PC-9 (cell line): ENCODE measurements at regions not wholly inside any gene's neighbourhood (a gene's known extent, or its start where the extent isn't known, plus 50 kb on each side); places are given as distances from the start of the nearest gene placed in this dataset.

ENCODE experiments used
- BruUV-seq: library from RNA; stranded (reverse); fragments of 400-500 nt; replicated peaks from 2 replicates; lab custom pipeline; 2021; lab: Mats Ljungman, UMichigan
- CTCF ChIA-PET: fragments of 300-600 bp; sonication (Branson Sonifier 250); formaldehyde crosslinking; loops from one replicate; lab custom pipeline; 2022; ENCODE audit warnings: antibody characterized with exemption; lab: Charles Lee
- POLR2A ChIA-PET: fragments of 300-600 bp; sonication (Branson Sonifier 250); formaldehyde crosslinking; loops from one replicate; lab custom pipeline; 2022; ENCODE audit warnings: antibody characterized with exemption; ENCODE audit not compliant: unreplicated experiment; lab: Charles Lee
- DNase-seq, 2 experiments: peaks; one replicate each; pipeline versions ENCODE4 v3.0.0 to v3.0.0-alpha.2; 2015 to 2022; ENCODE audit warnings: mixed read lengths in 1 of 2
- H2AFZ ChIP-seq: fragments of 200-600 bp; sonication (generic); 2 replicates; pipeline ENCODE4 v1.8.1; 2017; ENCODE audit warnings: antibody characterized with exemption
- H3F3A ChIP-seq: fragments of 200-600 bp; sonication (generic); 2 replicates; pipeline ENCODE4 v1.8.1; 2017; ENCODE audit warnings: antibody characterized with exemption, mild to moderate bottlenecking, low read depth; ENCODE audit not compliant: insufficient read depth
- H3K27ac ChIP-seq: fragments of 200-600 bp; sonication (generic); 2 replicates; pipeline ENCODE4 v1.6.1; 2016; ENCODE audit warnings: mixed run types
- H3K27me3 ChIP-seq: fragments of 200-600 bp; sonication (generic); 2 replicates; pipeline ENCODE4 v1.6.1; 2016; ENCODE audit warnings: low read depth, mixed run types; ENCODE audit not compliant: insufficient read depth
- H3K36me3 ChIP-seq: fragments of 200-600 bp; sonication (generic); 2 replicates; pipeline ENCODE4 v1.6.1; 2016; ENCODE audit warnings: low read depth, mixed run types
- H3K4me1 ChIP-seq: fragments of 200-600 bp; sonication (generic); replicated peaks from 2 replicates; pipeline ENCODE4 v1.6.1; 2016; ENCODE audit warnings: mixed run types; ENCODE audit not compliant: insufficient read depth
- H3K4me2 ChIP-seq: fragments of 200-600 bp; sonication (generic); 2 replicates; pipeline ENCODE4 v1.6.1; 2017; ENCODE audit warnings: mixed run types
- H3K4me3 ChIP-seq: fragments of 200-600 bp; sonication (generic); 2 replicates; pipeline ENCODE4 v1.6.1; 2016; ENCODE audit warnings: mixed run types
- H3K79me2 ChIP-seq: fragments of 200-600 bp; sonication (generic); 2 replicates; pipeline ENCODE4 v1.6.1; 2017; ENCODE audit warnings: low read depth, mixed run types
- H3K9me2 ChIP-seq: fragments of 200-600 bp; sonication (generic); 2 replicates; pipeline ENCODE4 v1.8.1; 2017; ENCODE audit warnings: mild to moderate bottlenecking; ENCODE audit not compliant: insufficient read depth
- H3K9me3 ChIP-seq: fragments of 200-600 bp; sonication (generic); 2 replicates; pipeline ENCODE4 v1.8.1; 2016; ENCODE audit warnings: low read depth; ENCODE audit not compliant: insufficient read depth
- H4K20me1 ChIP-seq: fragments of 200-600 bp; sonication (generic); 2 replicates; pipeline ENCODE4 v1.8.1; 2017; ENCODE audit not compliant: insufficient read depth
- EZH2 ChIP-seq: fragments of 200-600 bp; sonication (generic); IDR thresholded peaks from 2 replicates; pipeline ENCODE4 v1.8.0; 2017; ENCODE audit warnings: antibody characterized with exemption, low read depth
- intact Hi-C: fragments of 100-400 bp; cut with micrococcal nuclease; formaldehyde crosslinking; loops from one replicate; pipeline ENCODE4 v1.10.0; 2022; ENCODE audit not compliant: unreplicated experiment
- TF ChIP-seq, protein P1 (sequence below): fragments of 200-600 bp; sonication (generic); conservative IDR thresholded peaks from 2 replicates; pipeline ENCODE4 v1.6.1; 2017; ENCODE audit warnings: mixed run types, antibody characterized with exemption, mild to moderate bottlenecking, moderate library complexity

DNA sequence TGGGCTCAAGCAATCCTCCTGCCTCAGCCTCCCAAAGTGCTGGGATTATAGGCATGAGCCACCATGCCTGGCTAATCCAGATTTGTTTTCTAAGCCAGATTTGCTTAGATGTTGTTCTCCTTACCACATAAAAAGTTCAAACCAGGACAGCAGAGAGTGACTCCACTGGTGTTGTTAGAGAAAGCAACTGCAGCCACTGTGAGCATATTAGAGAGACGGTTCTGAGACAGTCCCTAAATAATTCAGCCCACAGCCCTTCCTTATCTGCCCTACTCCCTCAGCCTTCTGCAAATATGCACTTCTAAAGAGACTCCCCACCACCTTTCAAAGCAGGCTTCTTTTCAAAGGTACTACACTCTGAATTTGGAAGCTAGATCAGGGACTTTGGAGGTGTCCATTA, 96.1 kb downstream of the DRD1 start:
- H3K27ac ChIP-seq: no peak overlapping the region
- no peaks in the 10 kb centered on the region for H3K9me2 ChIP-seq
- no peak for TF ChIP-seq EZH2
- TF ChIP-seq, protein P1, sequence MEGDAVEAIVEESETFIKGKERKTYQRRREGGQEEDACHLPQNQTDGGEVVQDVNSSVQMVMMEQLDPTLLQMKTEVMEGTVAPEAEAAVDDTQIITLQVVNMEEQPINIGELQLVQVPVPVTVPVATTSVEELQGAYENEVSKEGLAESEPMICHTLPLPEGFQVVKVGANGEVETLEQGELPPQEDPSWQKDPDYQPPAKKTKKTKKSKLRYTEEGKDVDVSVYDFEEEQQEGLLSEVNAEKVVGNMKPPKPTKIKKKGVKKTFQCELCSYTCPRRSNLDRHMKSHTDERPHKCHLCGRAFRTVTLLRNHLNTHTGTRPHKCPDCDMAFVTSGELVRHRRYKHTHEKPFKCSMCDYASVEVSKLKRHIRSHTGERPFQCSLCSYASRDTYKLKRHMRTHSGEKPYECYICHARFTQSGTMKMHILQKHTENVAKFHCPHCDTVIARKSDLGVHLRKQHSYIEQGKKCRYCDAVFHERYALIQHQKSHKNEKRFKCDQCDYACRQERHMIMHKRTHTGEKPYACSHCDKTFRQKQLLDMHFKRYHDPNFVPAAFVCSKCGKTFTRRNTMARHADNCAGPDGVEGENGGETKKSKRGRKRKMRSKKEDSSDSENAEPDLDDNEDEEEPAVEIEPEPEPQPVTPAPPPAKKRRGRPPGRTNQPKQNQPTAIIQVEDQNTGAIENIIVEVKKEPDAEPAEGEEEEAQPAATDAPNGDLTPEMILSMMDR: no peak
- no peaks in the 10 kb centered on the region for H3K79me2 ChIP-seq
- H3K4me1 ChIP-seq: no peaks in the 10 kb centered on the region
- H3K9me3 ChIP-seq: no peaks in the 10 kb centered on the region
- BruUV-seq: no TSS peak
- no peaks in the 10 kb centered on the region for H3K36me3 ChIP-seq
- H3K27me3 ChIP-seq: peaks cover 13% of the 10 kb centered on the region; the same call in 1 of the 2 replicates
- DNase-seq: no peak
- POLR2A ChIA-PET: no interaction called here
- no peaks in the 10 kb centered on the region; the same call in 1 of the 2 replicates for H4K20me1 ChIP-seq
- intact Hi-C loops: no loop called here
- H2AFZ ChIP-seq: no peak overlapping the region
- no peaks in the 10 kb centered on the region for H3F3A ChIP-seq
- peak overlapping the region; percentile 22 for H3K4me2 ChIP-seq
- H3K4me3 ChIP-seq: no peak overlapping the region
- CTCF ChIA-PET: no interaction called here

DNA sequence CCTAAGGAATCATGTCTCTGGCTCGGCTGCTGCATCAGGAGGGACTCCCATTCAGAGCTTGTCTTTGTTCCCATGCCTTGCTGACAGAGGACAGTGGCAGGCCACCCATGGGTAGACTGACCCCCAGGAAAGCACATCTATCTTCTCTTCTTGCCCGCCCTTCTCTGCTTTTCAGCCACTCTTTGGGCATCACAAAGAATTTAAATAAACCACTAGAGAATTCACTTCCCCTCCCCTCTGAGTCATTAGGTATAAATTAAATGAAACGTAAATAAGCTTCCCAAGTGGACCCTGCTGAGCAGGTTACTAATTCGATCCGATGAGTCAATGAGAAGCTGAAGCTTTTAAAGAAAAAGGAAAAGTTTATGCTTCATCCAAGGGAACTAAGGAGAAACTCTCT, 97.0 kb downstream of the DRD1 start:
- H4K20me1 ChIP-seq: no peaks in the 10 kb centered on the region; the same call in 1 of the 2 replicates
- peak in 1 of 2 experiments; percentile 47 for DNase-seq
- no peak overlapping the region for H2AFZ ChIP-seq
- H3K4me3 ChIP-seq: no peak overlapping the region; the same call in 1 of the 2 replicates
- no peaks in the 10 kb centered on the region for H3K36me3 ChIP-seq
- H3K27me3 ChIP-seq: peaks cover 11% of the 10 kb centered on the region; the same call in 1 of the 2 replicates
- TF ChIP-seq, protein P1: no peak
- TF ChIP-seq EZH2: no peak
- H3K4me1 ChIP-seq: no peaks in the 10 kb centered on the region
- no peaks in the 10 kb centered on the region for H3K79me2 ChIP-seq
- no peaks in the 10 kb centered on the region for H3K9me3 ChIP-seq
- ChIA-PET POLR2A (no interaction called here), CTCF (no interaction called here)
- H3K4me2 ChIP-seq: 0 out of 2 replicates have a peak overlapping the region, but pooled peaks have one; percentile 36
- intact Hi-C loops: no loop called here
- no peaks in the 10 kb centered on the region for H3F3A ChIP-seq
- H3K27ac ChIP-seq: no peak overlapping the region
- BruUV-seq: no TSS peak
- no peaks in the 10 kb centered on the region for H3K9me2 ChIP-seq

DNA sequence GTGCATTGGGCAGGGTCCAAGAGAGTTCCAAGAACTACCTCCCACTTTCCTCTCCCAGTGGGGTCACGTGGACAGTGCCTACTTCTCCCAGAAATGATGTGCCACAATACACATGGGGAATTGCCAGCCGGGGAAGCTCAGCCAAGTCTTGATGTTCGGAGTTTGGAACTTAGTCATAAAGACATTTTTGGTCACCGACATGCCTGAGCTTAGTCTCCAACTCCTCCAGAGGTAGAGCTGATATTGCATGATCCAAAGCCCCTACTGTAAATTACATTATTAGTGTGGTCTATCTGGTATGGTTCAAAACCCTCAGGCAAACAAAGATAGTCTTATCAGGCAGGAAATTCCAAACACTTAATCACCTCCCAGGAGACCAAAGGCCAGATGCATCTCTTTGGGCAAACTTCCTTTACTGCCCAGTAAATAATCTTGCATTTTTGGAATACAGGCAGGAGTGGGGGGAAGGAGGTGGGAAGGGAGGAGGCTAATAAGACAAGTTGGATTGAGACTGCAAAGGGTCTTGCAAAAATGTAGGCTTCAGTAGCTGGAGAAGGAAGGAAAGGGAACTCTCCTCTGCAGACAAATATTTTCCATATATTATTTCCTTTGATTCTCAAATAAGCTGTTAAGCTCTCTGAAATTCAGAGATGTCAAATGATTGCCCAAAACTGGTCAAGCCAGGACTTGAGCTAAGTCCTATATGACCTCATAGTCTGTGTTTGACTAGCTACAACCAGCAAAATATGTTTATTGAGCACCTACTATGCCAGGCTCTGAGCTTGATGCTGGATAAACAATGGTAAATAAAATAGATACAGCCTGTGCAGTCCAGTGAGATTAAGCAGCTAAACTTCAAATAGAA, 99.4 kb downstream of the DRD1 start:
- Histone ChIP-seq H3K9me2 (no peaks in the 10 kb centered on the region), H3K4me3 (no peak overlapping the region), H3K27ac (no peak overlapping the region), H4K20me1 (no peaks in the 10 kb centered on the region), H3K4me1 (no peaks in the 10 kb centered on the region), H3K36me3 (no peaks in the 10 kb centered on the region), H3K4me2 (no peak overlapping the region), H3K27me3 (0 out of 2 replicates have a peak, but pooled peaks cover 4% of the 10 kb centered on the region), H3K9me3 (no peaks in the 10 kb centered on the region), H3K79me2 (no peaks in the 10 kb centered on the region), H3F3A (no peaks in the 10 kb centered on the region), H2AFZ (no peak overlapping the region)
- no TSS peak for BruUV-seq
- TF ChIP-seq, protein P1: no peak
- TF ChIP-seq EZH2: no peak
- peak in 1 of 2 experiments; percentile 66 for DNase-seq
- POLR2A ChIA-PET: no interaction called here
- intact Hi-C loops: no loop called here
- CTCF ChIA-PET: no interaction called here
